OCI-LY1 (cell line): ENCODE measurements at regions not wholly inside any gene's neighbourhood (a gene's known extent, or its start where the extent isn't known, plus 50 kb on each side); places are given as distances from the start of the nearest gene placed in this dataset.

ENCODE experiments used
- H2AFZ ChIP-seq: fragments of 200-600 bp; sonication (generic), shearing (Covaris generic); 2 replicates; pipeline ENCODE4 v1.6.0; 2014; ENCODE audit warnings: antibody characterized with exemption, mild to moderate bottlenecking, low read length
- H3F3A ChIP-seq: fragments of 200-600 bp; sonication (generic), shearing (Covaris generic); 2 replicates; pipeline ENCODE4 v1.6.0; 2014; ENCODE audit warnings: mild to moderate bottlenecking, antibody characterized with exemption, low read length, moderate library complexity; ENCODE audit not compliant: insufficient read depth
- H3K27ac ChIP-seq: fragments of 200-600 bp; sonication (generic); 2 replicates; pipeline ENCODE4 v1.5.1; 2014; ENCODE audit warnings: low read length, mixed run types, mild to moderate bottlenecking, low read depth; ENCODE audit not compliant: poor library complexity, severe bottlenecking
- H3K27me3 ChIP-seq: fragments of 200-600 bp; sonication (generic); 2 replicates; pipeline ENCODE4 v1.6.0; 2014; ENCODE audit warnings: antibody characterized with exemption, mild to moderate bottlenecking, low read length, moderate library complexity; ENCODE audit not compliant: insufficient read depth
- H3K36me3 ChIP-seq: fragments of 200-600 bp; sonication (generic); 2 replicates; pipeline ENCODE4 v1.6.1; 2014; ENCODE audit warnings: mild to moderate bottlenecking, antibody characterized with exemption, low read length, moderate library complexity, mixed read lengths; ENCODE audit not compliant: insufficient read depth
- H3K4me1 ChIP-seq: fragments of 200-600 bp; sonication (generic); 2 replicates; pipeline ENCODE4 v1.5.1; 2014; ENCODE audit warnings: mild to moderate bottlenecking, low read length, moderate library complexity; ENCODE audit not compliant: insufficient read depth, severe bottlenecking
- H3K4me2 ChIP-seq: fragments of 200-600 bp; sonication (generic), shearing (Covaris generic); 2 replicates; pipeline ENCODE4 v1.6.1; 2014; ENCODE audit warnings: low read length
- H3K4me3 ChIP-seq: fragments of 200-600 bp; sonication (generic); 2 replicates; pipeline ENCODE4 v1.5.1; 2014; ENCODE audit warnings: low read length, low read depth, mild to moderate bottlenecking, mixed read lengths; ENCODE audit not compliant: poor library complexity, severe bottlenecking
- H3K79me2 ChIP-seq: fragments of 200-600 bp; shearing (Covaris generic); 2 replicates; pipeline ENCODE4 v1.6.1; 2016; ENCODE audit warnings: mixed run types, low read length, mixed read lengths; ENCODE audit not compliant: insufficient read depth
- H3K9ac ChIP-seq: fragments of 200-600 bp; sonication (generic), shearing (Covaris generic); 2 replicates; pipeline ENCODE4 v1.6.1; 2014; ENCODE audit warnings: mild to moderate bottlenecking, low read length, mixed read lengths
- H3K9me2 ChIP-seq: fragments of 200-600 bp; sonication (generic), shearing (Covaris generic); 2 replicates; pipeline ENCODE4 v1.6.1; 2014; ENCODE audit warnings: low read depth, mild to moderate bottlenecking, low read length, mixed read lengths
- H3K9me3 ChIP-seq: fragments of 200-600 bp; shearing (Covaris generic); 2 replicates; pipeline ENCODE4 v1.6.1; 2014; ENCODE audit warnings: low read length, mixed read lengths
- H4K20me1 ChIP-seq: fragments of 200-600 bp; sonication (generic), shearing (Covaris generic); 2 replicates; pipeline ENCODE4 v1.6.0; 2016; ENCODE audit warnings: mild to moderate bottlenecking, low read length; ENCODE audit not compliant: insufficient read depth
- CTCF ChIP-seq: fragments of 200-600 bp; sonication (generic), shearing (Covaris generic); IDR thresholded peaks from 2 replicates; pipeline ENCODE4 v1.5.1; 2017; ENCODE audit warnings: mild to moderate bottlenecking, antibody characterized with exemption, low read length, moderate library complexity, mixed read lengths
- EZH2 ChIP-seq: fragments of 200-600 bp; sonication (generic), shearing (Covaris generic); IDR thresholded peaks from 2 replicates; pipeline ENCODE4 v1.8.0; 2017; ENCODE audit warnings: borderline replicate concordance, mixed run types, mild to moderate bottlenecking, antibody characterized with exemption, low read length, moderate library complexity, mixed read lengths

- H4K20me1 ChIP-seq = no peaks in the 10 kb centered on the region
- no peaks in the 10 kb centered on the region for H3K4me1 ChIP-seq
- no peak overlapping the region for H3K27ac ChIP-seq
- no peak overlapping the region for H3K4me3 ChIP-seq
- H3K9ac ChIP-seq = no peak overlapping the region
- H3K79me2 ChIP-seq = no peaks in the 10 kb centered on the region
- no peak overlapping the region for H3K4me2 ChIP-seq
- H3K27me3 ChIP-seq = no peaks in the 10 kb centered on the region
- H3K9me2 ChIP-seq = no peaks in the 10 kb centered on the region
- no peak overlapping the region for H2AFZ ChIP-seq
- no peaks in the 10 kb centered on the region for H3F3A ChIP-seq
- no peaks in the 10 kb centered on the region for H3K36me3 ChIP-seq
- no peaks in the 10 kb centered on the region for H3K9me3 ChIP-seq
- TF ChIP-seq EZH2 (no peak), CTCF (no peak)
These were observed 121.5 kb downstream of the CHRM3 start for GRCh38 chr1:239507826-239508225.

GRCh38 chr1:239511875-239512274, 125.5 kb downstream of the CHRM3 start:
- Histone ChIP-seq H3K27ac (no peak overlapping the region), H3K27me3 (no peaks in the 10 kb centered on the region), H2AFZ (no peak overlapping the region), H3K36me3 (no peaks in the 10 kb centered on the region), H3K9ac (no peak overlapping the region), H3K79me2 (no peaks in the 10 kb centered on the region), H3K4me1 (no peaks in the 10 kb centered on the region), H3K4me3 (no peak overlapping the region), H3K9me3 (no peaks in the 10 kb centered on the region), H3K9me2 (no peaks in the 10 kb centered on the region), H3K4me2 (no peak overlapping the region), H4K20me1 (no peaks in the 10 kb centered on the region), H3F3A (no peaks in the 10 kb centered on the region)
- TF ChIP-seq EZH2 = no peak
- TF ChIP-seq CTCF = no peak

GRCh38 chr1:239516579-239516978, 130.2 kb downstream of the CHRM3 start:
- no peak overlapping the region for H3K27ac ChIP-seq
- H3K4me3 ChIP-seq = no peak overlapping the region
- TF ChIP-seq EZH2 (no peak), CTCF (no peak)
- H3K9me3 ChIP-seq = no peaks in the 10 kb centered on the region
- no peaks in the 10 kb centered on the region for H3K79me2 ChIP-seq
- H3K4me1 ChIP-seq = no peaks in the 10 kb centered on the region
- no peaks in the 10 kb centered on the region for H4K20me1 ChIP-seq
- H3K9ac ChIP-seq = no peak overlapping the region
- H3F3A ChIP-seq = no peaks in the 10 kb centered on the region
- H3K36me3 ChIP-seq = no peaks in the 10 kb centered on the region
- no peak overlapping the region for H3K4me2 ChIP-seq
- H3K27me3 ChIP-seq = no peaks in the 10 kb centered on the region
- H2AFZ ChIP-seq = no peak overlapping the region
- no peaks in the 10 kb centered on the region for H3K9me2 ChIP-seq
